GM18909 (cell line): ENCODE measurements at regions not wholly inside any gene's neighbourhood (a gene's known extent, or its start where the extent isn't known, plus 50 kb on each side); places are given as distances from the start of the nearest gene placed in this dataset.
A peak's percentile ranks its signal among the peaks of the same experiment; 100 is the strongest.

Experiments
- ATAC-seq: cut with Tn5 transposase; IDR thresholded peaks from one replicate; pipeline ENCODE4 v1.9.1; 2021; ENCODE audit warnings: mild to moderate bottlenecking; ENCODE audit not compliant: unreplicated experiment, poor library complexity

DNA sequence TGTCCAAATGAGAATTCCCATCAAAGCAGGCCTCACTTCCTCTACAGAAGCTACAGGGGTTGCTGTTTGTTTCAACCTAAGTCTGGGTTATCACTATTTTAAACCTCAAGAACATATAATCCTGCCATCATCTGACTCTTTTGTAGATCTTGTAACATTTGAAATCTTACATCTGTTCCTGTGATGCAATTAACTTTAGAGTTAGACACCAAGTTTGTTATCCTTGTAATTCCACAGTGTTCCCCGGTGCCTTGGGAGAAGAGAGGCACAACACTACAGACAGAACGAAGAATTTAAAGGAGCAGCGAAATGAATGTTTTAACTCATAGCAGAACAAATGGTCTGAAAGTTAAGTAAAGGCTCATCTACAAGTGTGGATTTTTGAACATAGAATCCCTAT, 116.1 kb downstream of the UCHL5 start:
- ATAC-seq, result no peak

DNA sequence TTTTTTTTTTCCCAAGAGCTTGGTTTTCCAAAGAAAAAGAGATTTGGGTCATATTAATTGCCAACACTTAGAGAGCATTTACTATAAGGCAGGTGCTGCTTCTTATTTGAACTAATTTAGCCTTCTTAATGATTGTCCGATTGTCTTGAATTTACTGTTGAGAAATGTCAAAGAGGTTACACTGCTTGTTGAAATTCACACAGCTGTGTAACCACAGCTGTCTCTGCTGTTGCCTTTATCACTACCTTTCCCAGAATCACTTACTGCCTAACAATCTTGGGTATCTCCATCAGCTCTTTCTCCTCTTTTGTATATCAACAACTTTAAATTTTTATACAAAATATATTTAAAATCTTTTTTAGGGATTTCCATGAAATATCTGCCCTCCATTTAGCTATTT, 115.6 kb downstream of the UCHL5 start:
- no peak for ATAC-seq

DNA sequence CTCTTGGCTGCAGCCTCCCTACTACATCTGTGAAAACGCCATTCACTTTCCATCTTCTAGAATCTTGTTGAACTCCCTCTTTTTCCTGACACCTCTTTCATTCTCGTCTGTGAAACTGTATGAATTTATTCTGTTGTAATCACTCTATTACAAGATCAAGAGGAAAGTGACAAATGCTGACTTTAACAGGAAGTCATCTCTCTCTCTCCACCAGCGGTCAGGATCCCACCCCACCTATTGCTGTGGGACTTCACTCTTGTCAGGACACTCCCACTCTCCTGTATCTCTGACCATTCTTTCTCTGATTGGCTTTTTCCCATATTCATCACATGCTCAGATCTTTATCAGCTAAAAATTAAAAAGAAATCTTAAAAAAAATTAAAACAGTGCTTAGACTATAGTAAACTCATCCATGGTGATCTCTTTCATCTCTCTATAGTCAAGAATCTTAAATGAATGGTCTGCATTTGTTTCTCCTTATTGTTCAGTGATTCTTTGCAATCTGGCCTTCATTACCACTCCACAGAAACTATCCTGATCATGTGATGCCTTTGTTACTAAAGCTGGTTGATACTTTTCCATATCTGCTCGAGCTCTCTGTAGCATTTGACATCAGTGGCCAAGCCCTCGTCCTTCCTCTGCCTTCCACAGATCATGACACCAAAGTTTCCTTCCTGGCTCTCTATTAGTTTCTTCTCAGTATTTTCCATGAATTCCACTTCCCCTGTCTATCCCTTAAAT, 113.6 kb downstream of the UCHL5 start:
- ATAC-seq, result no peak

DNA sequence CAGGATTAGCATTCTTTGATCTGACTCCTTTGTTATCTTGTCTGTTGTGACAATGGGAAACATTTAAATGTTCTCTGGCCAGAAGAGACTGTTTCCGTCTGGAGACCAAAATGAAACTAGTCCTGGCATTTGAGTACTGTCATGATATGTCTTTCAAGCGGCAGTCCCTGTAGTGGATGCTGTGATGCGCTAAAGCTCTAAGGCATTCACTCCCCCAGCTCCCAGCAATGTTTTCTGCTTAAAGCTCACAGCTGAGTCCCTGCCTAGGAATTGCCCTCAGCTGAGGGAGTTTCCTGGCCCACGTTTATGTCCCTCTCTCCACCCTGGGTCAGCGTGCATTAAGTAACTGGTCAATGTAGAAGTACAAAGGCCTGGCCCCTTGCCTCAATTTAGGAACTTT, 109.4 kb downstream of the UCHL5 start:
- ATAC-seq, result no peak

DNA sequence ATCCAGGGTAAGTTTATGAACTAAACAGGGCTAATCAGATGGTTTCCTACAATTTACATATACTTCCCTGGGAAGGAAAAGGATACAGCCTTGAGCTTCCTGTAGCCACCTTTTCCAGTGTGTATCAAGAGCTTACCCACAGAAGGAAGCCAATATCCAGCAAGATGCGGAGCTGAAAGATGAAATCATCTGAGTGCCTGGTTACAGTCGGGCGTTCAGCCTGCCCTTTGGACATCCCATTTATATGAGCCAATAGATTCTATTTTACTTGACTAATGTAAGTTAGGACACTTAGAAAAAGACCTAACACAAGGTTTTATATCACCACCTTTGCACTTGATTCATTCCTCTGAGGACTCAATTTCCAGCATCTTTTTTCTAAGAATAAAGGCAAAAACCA, 108.2 kb downstream of the UCHL5 start:
- ATAC-seq, result no peak

DNA sequence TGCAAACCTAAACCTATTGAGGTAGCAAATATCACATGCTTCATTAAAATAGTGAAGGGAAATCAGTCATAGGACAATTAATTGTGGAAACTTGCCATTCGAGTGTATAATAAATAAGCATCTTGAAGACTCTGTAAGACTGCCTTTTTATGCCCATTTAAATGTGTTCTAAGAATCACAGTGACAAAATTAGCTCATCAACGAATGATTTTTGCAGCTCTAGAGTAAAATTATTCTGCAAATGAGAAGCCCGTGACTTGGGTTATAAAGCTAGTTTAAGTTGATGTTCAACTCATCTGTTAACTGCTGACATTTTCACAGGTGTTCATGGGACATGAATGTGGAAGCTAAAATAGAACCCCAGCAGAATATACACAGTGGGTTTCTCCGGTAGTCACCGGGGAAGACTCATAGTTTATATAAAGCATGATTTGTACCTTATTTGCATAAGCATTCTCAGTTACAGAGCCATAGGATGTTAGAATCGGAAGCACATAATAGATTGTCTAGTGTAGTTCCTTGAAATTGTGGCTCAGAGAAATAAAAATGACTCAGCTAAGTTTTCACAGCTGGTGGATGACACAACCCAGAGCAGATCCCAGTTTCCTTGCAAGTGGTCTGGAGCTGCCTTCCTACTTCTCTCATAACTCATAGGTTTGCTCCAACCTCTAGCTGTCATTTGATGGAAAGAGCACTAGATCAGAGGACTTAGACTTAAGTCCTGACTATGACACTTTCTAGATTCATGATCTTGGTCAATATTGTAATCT, 107.3 kb downstream of the UCHL5 start:
- peak; percentile 92 for ATAC-seq

DNA sequence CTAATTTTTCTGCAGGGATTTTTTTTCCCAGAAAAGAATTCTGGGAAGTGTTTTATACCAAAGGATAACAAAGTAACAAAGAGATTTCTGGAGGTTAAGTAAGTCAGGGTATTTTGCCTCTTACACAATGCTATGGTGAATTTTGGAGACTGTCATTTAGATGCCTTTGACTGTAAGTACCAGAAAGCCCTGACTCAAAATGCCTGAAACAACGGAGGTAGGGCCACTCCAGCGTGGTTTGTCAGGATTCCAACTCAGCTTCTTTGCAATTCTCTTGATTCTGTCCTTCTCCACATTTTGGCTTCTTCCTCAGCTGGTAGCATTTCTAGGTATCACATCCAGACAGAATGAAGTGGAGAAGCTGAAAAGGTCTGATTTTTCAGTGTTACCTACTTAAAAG, 106.5 kb downstream of the UCHL5 start:
- no peak for ATAC-seq

DNA sequence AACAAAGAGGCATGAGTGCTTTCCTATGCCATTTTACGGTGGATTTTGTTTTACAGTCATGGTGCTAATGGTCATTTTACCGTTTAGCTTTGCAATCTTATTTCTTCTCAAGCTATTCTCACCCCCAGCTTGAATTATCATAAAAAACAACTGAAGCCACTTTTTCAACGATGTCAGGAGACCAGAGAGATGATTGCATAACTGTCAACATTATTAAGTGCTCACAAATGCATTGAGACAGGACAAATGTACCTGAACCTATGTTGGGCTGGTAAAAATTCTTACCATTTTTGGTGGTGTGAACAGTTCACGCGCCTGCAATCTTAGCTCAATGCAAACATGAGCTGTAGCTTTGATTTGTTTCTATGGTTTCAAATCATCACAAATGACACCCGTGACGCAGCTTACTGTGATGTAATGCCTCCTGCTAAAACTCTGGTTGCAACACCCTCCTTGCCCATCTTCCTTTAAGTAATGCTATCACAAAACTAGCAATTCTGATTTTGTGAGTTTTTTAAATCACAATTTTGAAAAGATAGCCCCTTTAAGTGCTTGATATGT, 104.4 kb downstream of the UCHL5 start:
- ATAC-seq, result no peak

DNA sequence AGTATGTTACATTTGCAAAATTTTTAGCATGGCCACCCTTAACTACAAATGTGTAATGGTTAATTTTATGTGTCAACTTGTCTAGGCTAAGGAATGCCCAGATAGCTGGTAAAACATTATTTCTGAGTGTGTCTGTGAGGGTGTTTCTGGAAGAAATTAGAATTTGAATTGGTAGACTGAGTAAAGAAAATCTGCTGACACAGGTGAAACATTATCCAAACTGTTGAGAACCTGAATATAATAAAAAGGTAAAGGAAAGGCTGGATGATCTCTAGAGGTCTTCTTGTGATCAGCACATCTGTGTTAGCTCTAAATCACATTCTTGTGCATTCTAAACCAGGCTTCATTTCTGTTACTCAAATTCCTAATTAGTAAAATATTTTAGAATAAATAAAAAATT, 100.8 kb downstream of the UCHL5 start:
- ATAC-seq, result no peak

DNA sequence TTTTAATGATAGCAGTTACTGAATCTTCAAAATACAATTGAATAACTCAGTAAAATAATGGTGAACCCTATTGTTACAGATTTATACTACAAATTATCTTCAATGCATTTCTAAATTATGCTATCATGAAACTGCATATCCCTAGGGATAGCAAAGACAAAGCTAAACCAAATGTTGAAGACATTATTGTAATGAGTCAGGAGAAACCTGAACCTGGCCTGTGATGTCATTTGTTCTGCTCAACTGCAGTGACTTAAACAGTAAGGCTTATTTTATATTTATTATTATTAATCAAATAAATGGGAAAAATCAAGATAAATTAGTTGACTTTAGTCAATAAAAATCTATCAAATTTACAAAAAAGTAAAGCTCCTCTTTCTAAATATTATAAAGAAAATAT, 100.3 kb downstream of the UCHL5 start:
- no peak for ATAC-seq

DNA sequence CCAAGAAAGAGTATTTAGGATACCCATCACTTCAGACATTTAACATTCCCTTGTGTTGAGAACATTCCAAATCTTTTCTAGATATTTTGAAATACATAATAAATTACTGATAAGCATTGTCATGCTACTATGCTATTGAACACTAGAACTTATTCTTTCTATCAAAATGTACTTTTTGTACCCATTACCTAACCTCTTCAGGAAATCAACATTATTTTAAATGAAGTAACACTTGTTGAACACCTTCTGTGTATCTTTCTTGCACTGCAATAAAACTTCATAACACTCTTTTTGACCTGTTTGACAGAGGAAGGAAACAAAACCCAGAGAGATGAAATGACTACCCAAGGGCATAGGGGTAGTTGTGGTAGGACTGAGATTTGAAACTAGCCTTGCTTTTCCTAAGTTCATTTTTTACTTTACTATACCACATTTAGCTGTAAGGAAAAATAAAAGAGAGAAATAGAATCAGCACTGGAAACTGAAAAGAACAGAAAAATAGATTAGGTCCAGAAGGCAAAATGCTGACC, 99.4 kb downstream of the UCHL5 start:
- ATAC-seq, result no peak
